B cell (primary cell): ENCODE measurements at regions not wholly inside any gene's neighbourhood (a gene's known extent, or its start where the extent isn't known, plus 50 kb on each side); places are given as distances from the start of the nearest gene placed in this dataset.

Experiments used
- ATAC-seq: fragments of 200-7000 bp; cut with Tn5 transposase; one replicate; pipeline ENCODE4 v1.10.0; 2021; ENCODE audit warnings: low read depth, mild to moderate bottlenecking, moderate number of reproducible peaks, moderate library complexity
- CTCF ChIA-PET: fragments of 350-600 bp; sonication (Branson Sonifier 250); formaldehyde crosslinking; loops from one replicate; lab custom pipeline; 2021; ENCODE audit warnings: antibody characterized with exemption, inconsistent platforms; lab: Charles Lee
- POLR2A ChIA-PET: fragments of 350-600 bp; sonication (Branson Sonifier 250); formaldehyde crosslinking; loops from one replicate; lab custom pipeline; 2021; ENCODE audit warnings: antibody characterized with exemption; lab: Charles Lee
- DNase-seq: peaks from one replicate; pipeline ENCODE4 v3.0.0; 2013
- H2AFZ ChIP-seq: 2 replicates; pipeline ENCODE4 v1.6.1; 2012; ENCODE audit warnings: mild to moderate bottlenecking, low read depth, low read length; ENCODE audit not compliant: insufficient read depth, poor library complexity, severe bottlenecking
- H3K27ac ChIP-seq, 2 donors: 1 replicate in 1 of 2; 2 replicates in 1 of 2; pipeline ENCODE4 v1.5.1; 2012 to 2013; ENCODE audit warnings: low read length in 2 of 2, mild to moderate bottlenecking in 2 of 2, moderate library complexity in 1 of 2
- H3K27me3 ChIP-seq, 4 experiments: fragments of 200-600 bp in 1 of 4; sonication (generic) in 1 of 4; replicated peaks in 1 of 4; 1 replicate in 2 of 4; 2 replicates in 2 of 4; pipeline versions ENCODE4 v1.6.1 to v1.7.0; 2013 to 2016; ENCODE audit warnings: low read length in 3 of 4, mild to moderate bottlenecking in 2 of 4, mixed read lengths in 1 of 4, moderate library complexity in 1 of 4; ENCODE audit not compliant: insufficient read depth in 4 of 4, control insufficient read depth in 3 of 4; ENCODE audit errors: control extremely low read depth in 1 of 4
- H3K36me3 ChIP-seq, 2 experiments: replicated peaks in 1 of 2; 1 replicate in 1 of 2; 2 replicates in 1 of 2; pipeline versions ENCODE4 v1.6.1 to v1.7.1; 2013; ENCODE audit warnings: low read length in 1 of 2; ENCODE audit not compliant: insufficient read depth in 2 of 2, control insufficient read depth in 1 of 2; ENCODE audit errors: control extremely low read depth in 1 of 2, extremely low read depth in 1 of 2
- H3K4me1 ChIP-seq, 2 donors: fragments of 200-600 bp in 1 of 2; sonication (generic) in 1 of 2; 1 replicate in 1 of 2; 2 replicates in 1 of 2; pipeline versions ENCODE4 v1.5.1 to v1.6.1; 2013 to 2017; ENCODE audit warnings: low read length in 2 of 2; ENCODE audit not compliant: control insufficient read depth in 2 of 2, insufficient read depth in 2 of 2
- H3K4me2 ChIP-seq: replicated peaks from 2 replicates; pipeline ENCODE3; 2012; ENCODE audit warnings: mild to moderate bottlenecking, low read depth, low read length; ENCODE audit not compliant: poor library complexity, severe bottlenecking
- H3K4me3 ChIP-seq, 5 experiments: fragments of 200-600 bp in 1 of 5; sonication (generic) in 1 of 5; 1 replicate in 3 of 5; 2 replicates in 2 of 5; pipeline versions ENCODE4 v1.5.1 to v1.7.0; 2011 to 2016; ENCODE audit warnings: low read length in 4 of 5, mild to moderate bottlenecking in 4 of 5, low read depth in 2 of 5, control low read depth in 1 of 5, moderate library complexity in 1 of 5; ENCODE audit not compliant: insufficient read depth in 1 of 5; ENCODE audit errors: control extremely low read depth in 1 of 5, extremely low read depth in 1 of 5
- H3K79me2 ChIP-seq: fragments of 200-600 bp; sonication (generic); one replicate; pipeline ENCODE4 v1.6.0; 2016; ENCODE audit warnings: low read length; ENCODE audit not compliant: control insufficient read depth, insufficient read depth
- H3K9ac ChIP-seq: fragments of 200-600 bp; sonication (generic); 2 replicates; pipeline ENCODE4 v1.6.1; 2017; ENCODE audit warnings: mild to moderate bottlenecking, low read length, moderate library complexity
- H3K9me3 ChIP-seq, 3 donors: one replicate each; pipeline versions ENCODE4 v1.6.1 to v1.7.1; 2013; ENCODE audit warnings: low read length in 2 of 3; ENCODE audit not compliant: control insufficient read depth in 2 of 3, insufficient read depth in 1 of 3; ENCODE audit errors: control extremely low read depth in 1 of 3
- H4K20me1 ChIP-seq: 2 replicates; pipeline ENCODE4 v1.6.0; 2012; ENCODE audit warnings: mild to moderate bottlenecking, low read length; ENCODE audit not compliant: insufficient read depth, control insufficient read depth, poor library complexity, severe bottlenecking
- H3K27ac Mint-ChIP-seq: one replicate; pipeline ENCODE4 v1.8.0; 2021; ENCODE audit warnings: mixed read lengths
- H3K27me3 Mint-ChIP-seq: one replicate; pipeline ENCODE4 v1.8.0; 2021; ENCODE audit warnings: mixed read lengths
- H3K4me1 Mint-ChIP-seq: one replicate; pipeline ENCODE4 v1.8.0; 2021; ENCODE audit warnings: mixed read lengths
- H3K4me3 Mint-ChIP-seq: one replicate; pipeline ENCODE4 v1.8.0; 2021; ENCODE audit warnings: mixed read lengths
- H3K9me3 Mint-ChIP-seq: one replicate; pipeline ENCODE4 v1.8.0; 2022; ENCODE audit warnings: mixed read lengths; ENCODE audit not compliant: insufficient read depth
- EZH2 ChIP-seq: IDR thresholded peaks from 2 replicates; pipeline ENCODE4 v1.6.1; 2012; ENCODE audit warnings: borderline replicate concordance, low read depth, mild to moderate bottlenecking, moderate library complexity, low read length; ENCODE audit not compliant: insufficient read depth, poor library complexity, severe bottlenecking
- WGBS: methylation state at CpG from one replicate; pipeline ENCODE4 v1.1.5; 2013; ENCODE audit warnings: missing lambda C conversion rate; ENCODE audit not compliant: insufficient coverage; 5-methylcytosine and 5-hydroxymethylcytosine counted together
- intact Hi-C: fragments of 100-400 bp; cut with micrococcal nuclease; formaldehyde crosslinking; loops from one replicate; pipeline ENCODE4 v1.10.0; 2022
- TF ChIP-seq, protein P1 (sequence below): fragments of 200-600 bp; IDR thresholded peaks from one replicate; pipeline ENCODE4 v1.8.0; 2022; ENCODE audit warnings: antibody characterized with exemption, mild to moderate bottlenecking

DNA sequence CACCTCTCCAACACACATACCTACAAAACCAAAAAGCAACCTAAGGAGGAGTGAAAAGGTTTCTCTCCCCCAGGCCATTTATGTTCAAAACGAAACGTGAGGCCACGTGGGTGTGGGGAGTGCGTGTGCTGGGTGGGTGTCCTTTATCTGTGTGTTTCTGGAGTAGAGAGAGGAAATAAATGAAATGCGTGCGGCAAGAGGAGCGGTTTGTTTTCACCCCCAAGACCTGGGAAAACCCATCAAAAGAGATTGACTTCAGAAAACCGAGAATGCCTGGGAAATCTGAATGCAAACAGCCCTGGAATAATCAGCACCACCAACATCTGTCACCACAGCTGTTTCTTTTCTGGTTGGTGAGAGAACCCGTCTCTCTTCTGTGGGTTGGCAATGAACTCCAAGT, 137.4 kb downstream of the INSIG2 start:
- no CpG with 5 or more reads among the region's 9 CpGs for WGBS
- H3K4me2 ChIP-seq: no peak overlapping the region
- ATAC-seq (no peak), DNase-seq (no peak)
- Mint-ChIP-seq H3K9me3 (no peaks in the 10 kb centered on the region), H3K4me3 (peak overlapping the region; percentile 92), H3K27ac (peak overlapping the region; percentile 94), H3K27me3 (peaks cover 60% of the 10 kb centered on the region), H3K4me1 (peaks cover 21% of the 10 kb centered on the region)
- intact Hi-C loops: no loop called here
- peaks cover 5 to 50% (median 37%) of the 10 kb centered on the region in 4 experiments for H3K27me3 ChIP-seq
- H3K27ac ChIP-seq: peak overlapping the region; percentile 69 to 82
- H3K4me1 ChIP-seq: peaks cover 18 to 22% of the 10 kb centered on the region in 2 donors
- H3K9me3 ChIP-seq: peaks cover 0 to 10% (median 0%) of the 10 kb centered on the region in 3 donors
- ChIA-PET POLR2A (no interaction called here), CTCF (interaction anchor here (0.9 kb wide), 1 partner anchor 9 kb away, joined by 3 read pairs; no protein-coding TSS in a partner anchor)
- H3K9ac ChIP-seq: no peak overlapping the region
- no peaks in the 10 kb centered on the region for H3K79me2 ChIP-seq
- H2AFZ ChIP-seq: no peak overlapping the region
- TF ChIP-seq, protein P1, sequence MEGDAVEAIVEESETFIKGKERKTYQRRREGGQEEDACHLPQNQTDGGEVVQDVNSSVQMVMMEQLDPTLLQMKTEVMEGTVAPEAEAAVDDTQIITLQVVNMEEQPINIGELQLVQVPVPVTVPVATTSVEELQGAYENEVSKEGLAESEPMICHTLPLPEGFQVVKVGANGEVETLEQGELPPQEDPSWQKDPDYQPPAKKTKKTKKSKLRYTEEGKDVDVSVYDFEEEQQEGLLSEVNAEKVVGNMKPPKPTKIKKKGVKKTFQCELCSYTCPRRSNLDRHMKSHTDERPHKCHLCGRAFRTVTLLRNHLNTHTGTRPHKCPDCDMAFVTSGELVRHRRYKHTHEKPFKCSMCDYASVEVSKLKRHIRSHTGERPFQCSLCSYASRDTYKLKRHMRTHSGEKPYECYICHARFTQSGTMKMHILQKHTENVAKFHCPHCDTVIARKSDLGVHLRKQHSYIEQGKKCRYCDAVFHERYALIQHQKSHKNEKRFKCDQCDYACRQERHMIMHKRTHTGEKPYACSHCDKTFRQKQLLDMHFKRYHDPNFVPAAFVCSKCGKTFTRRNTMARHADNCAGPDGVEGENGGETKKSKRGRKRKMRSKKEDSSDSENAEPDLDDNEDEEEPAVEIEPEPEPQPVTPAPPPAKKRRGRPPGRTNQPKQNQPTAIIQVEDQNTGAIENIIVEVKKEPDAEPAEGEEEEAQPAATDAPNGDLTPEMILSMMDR: no peak
- no peak for TF ChIP-seq EZH2
- no peaks in the 10 kb centered on the region for H4K20me1 ChIP-seq
- H3K36me3 ChIP-seq: no peaks in the 10 kb centered on the region
- H3K4me3 ChIP-seq: no peak overlapping the region

DNA sequence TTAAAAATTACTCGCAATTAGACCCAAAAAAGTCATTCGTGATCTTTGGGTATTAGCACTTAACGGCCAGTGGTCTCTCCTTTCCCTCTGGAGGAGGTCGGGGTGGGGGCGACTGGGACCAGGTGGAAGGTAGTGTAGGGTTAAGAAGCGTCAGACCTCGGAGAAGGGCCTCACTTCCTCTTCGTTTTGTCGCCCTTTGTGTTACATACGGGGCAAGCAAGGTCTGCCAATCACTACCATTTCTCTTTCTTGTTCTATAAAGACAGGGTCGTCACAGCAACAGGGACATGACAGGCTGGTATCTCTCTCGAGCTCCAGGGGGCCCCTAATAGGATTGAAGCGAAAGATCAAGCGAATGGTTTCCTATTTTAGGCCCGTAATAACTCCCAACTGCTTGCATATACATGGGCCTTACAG, 136.6 kb downstream of the INSIG2 start:
- peak overlapping the region; percentile 69 to 82 for H3K27ac ChIP-seq
- Mint-ChIP-seq H3K27ac (peak overlapping the region; percentile 94), H3K4me1 (peaks cover 21% of the 10 kb centered on the region), H3K27me3 (peaks cover 64% of the 10 kb centered on the region), H3K4me3 (peak overlapping the region; percentile 92), H3K9me3 (no peaks in the 10 kb centered on the region)
- H3K9me3 ChIP-seq: peaks cover 0 to 10% (median 0%) of the 10 kb centered on the region in 3 donors
- ChIA-PET CTCF (interaction anchor here (4.2 kb wide), 1 partner anchor 632 kb away, joined by 54 read pairs; no protein-coding TSS in a partner anchor), POLR2A (no interaction called here)
- peaks cover 18 to 22% of the 10 kb centered on the region in 2 donors for H3K4me1 ChIP-seq
- TF ChIP-seq EZH2: no peak
- TF ChIP-seq, protein P1: no peak
- ATAC-seq: peak; percentile 50
- DNase-seq: peak; percentile 74
- no peaks in the 10 kb centered on the region for H4K20me1 ChIP-seq
- peaks cover 5 to 48% (median 40%) of the 10 kb centered on the region in 4 experiments for H3K27me3 ChIP-seq
- no peaks in the 10 kb centered on the region for H3K79me2 ChIP-seq
- peak overlapping the region in 4 of 5 experiments; percentile 56 to 94 (median 75) for H3K4me3 ChIP-seq
- intact Hi-C loops: loop anchor here (5.0 kb wide), 3 partner anchors 38 to 1087 kb away; no protein-coding TSS in a partner anchor
- peak overlapping the region; percentile 76 for H3K9ac ChIP-seq
- peak overlapping the region; percentile 78 for H2AFZ ChIP-seq
- H3K36me3 ChIP-seq: no peaks in the 10 kb centered on the region
- 24% methylated on average over 7 of the region's 15 CpGs for WGBS
- H3K4me2 ChIP-seq: peak overlapping the region; percentile 78
